Naive thymus-derived CD4-positive, alpha-beta T cell (primary cell): ENCODE measurements at regions not wholly inside any gene's neighbourhood (a gene's known extent, or its start where the extent isn't known, plus 50 kb on each side); places are given as distances from the start of the nearest gene placed in this dataset.

Experiments used
- ATAC-seq: fragments of 150-1000 bp; cut with Tn5 transposase; 2 replicates; pipeline ENCODE4 v1.10.0; 2021; ENCODE audit warnings: mild to moderate bottlenecking, moderate library complexity
- CTCF ChIA-PET: fragments of 350-600 bp; sonication (Branson Sonifier 250); formaldehyde crosslinking; loops from one replicate; lab custom pipeline; 2021; ENCODE audit warnings: antibody characterized with exemption; lab: Charles Lee
- POLR2A ChIA-PET: fragments of 350-600 bp; sonication (Branson Sonifier 250); formaldehyde crosslinking; loops from one replicate; lab custom pipeline; 2021; ENCODE audit warnings: antibody characterized with exemption, inconsistent platforms; lab: Charles Lee
- DNase-seq, 9 donors: peaks; one replicate each; pipeline versions ENCODE4 v3.0.0 to v3.0.0-alpha.2; 2020 to 2022; ENCODE audit warnings: mixed read lengths in 1 of 9
- H3K27ac ChIP-seq: one replicate; pipeline ENCODE4 v1.7.0; 2013; ENCODE audit warnings: mild to moderate bottlenecking, low read depth, low read length, moderate library complexity
- H3K27me3 ChIP-seq, 2 donors: one replicate each; pipeline ENCODE4 v1.7.0; 2013; ENCODE audit warnings: low read length in 2 of 2, mild to moderate bottlenecking in 2 of 2, moderate library complexity in 2 of 2; ENCODE audit not compliant: control insufficient read depth in 2 of 2, insufficient read depth in 2 of 2
- H3K36me3 ChIP-seq, 3 experiments: 1 replicate in 2 of 3; 2 replicates in 1 of 3; pipeline ENCODE4 v1.7.0; 2013; ENCODE audit warnings: low read length in 3 of 3, mild to moderate bottlenecking in 3 of 3, moderate library complexity in 1 of 3; ENCODE audit not compliant: insufficient read depth in 3 of 3, control insufficient read depth in 2 of 3
- H3K4me1 ChIP-seq, 2 donors: one replicate each; pipeline ENCODE4 v1.7.0; 2013; ENCODE audit warnings: low read length in 2 of 2, mild to moderate bottlenecking in 2 of 2, moderate library complexity in 1 of 2; ENCODE audit not compliant: control insufficient read depth in 2 of 2, insufficient read depth in 2 of 2
- H3K4me3 ChIP-seq: 2 replicates; pipeline ENCODE4 v1.7.0; 2013; ENCODE audit warnings: mild to moderate bottlenecking, low read length
- H3K9me3 ChIP-seq, 3 experiments: 1 replicate in 2 of 3; 2 replicates in 1 of 3; pipeline ENCODE4 v1.7.0; 2013; ENCODE audit warnings: low read length in 3 of 3; ENCODE audit not compliant: control insufficient read depth in 2 of 3
- H3K27ac Mint-ChIP-seq, 9 donors: one replicate each; pipeline ENCODE4 v1.8.0; 2020 to 2022; ENCODE audit warnings: mixed read lengths in 9 of 9, mild to moderate bottlenecking in 8 of 9, moderate library complexity in 5 of 9, inconsistent platforms in 2 of 9
- H3K27me3 Mint-ChIP-seq, 5 donors: one replicate each; pipeline ENCODE4 v1.8.0; 2021 to 2022; ENCODE audit warnings: mixed read lengths in 5 of 5, mild to moderate bottlenecking in 1 of 5
- H3K36me3 Mint-ChIP-seq, 5 donors: one replicate each; pipeline ENCODE4 v1.8.0; 2020 to 2022; ENCODE audit warnings: mixed read lengths in 5 of 5, mild to moderate bottlenecking in 3 of 5, inconsistent platforms in 1 of 5
- H3K4me1 Mint-ChIP-seq, 7 donors: one replicate each; pipeline ENCODE4 v1.8.0; 2020 to 2022; ENCODE audit warnings: mixed read lengths in 7 of 7, mild to moderate bottlenecking in 3 of 7, inconsistent platforms in 1 of 7
- H3K4me3 Mint-ChIP-seq, 10 donors: one replicate each; pipeline ENCODE4 v1.8.0; 2020 to 2022; ENCODE audit warnings: mild to moderate bottlenecking in 10 of 10, mixed read lengths in 10 of 10, moderate library complexity in 6 of 10, inconsistent platforms in 2 of 10
- H3K9me3 Mint-ChIP-seq, 11 donors: one replicate each; pipeline ENCODE4 v1.8.0; 2020 to 2022; ENCODE audit warnings: mixed read lengths in 11 of 11, mild to moderate bottlenecking in 4 of 11, inconsistent platforms in 1 of 11, moderate library complexity in 1 of 11
- intact Hi-C, 2 donors: fragments of 100-400 bp; cut with micrococcal nuclease; formaldehyde crosslinking; loops; one replicate each; pipeline ENCODE4 v1.15.1; 2023

GRCh38 chr2:155308367-155309009, 610.0 kb downstream of the KCNJ3 start:
- intact Hi-C loops = no loop called here
- DNase-seq (no peak), ATAC-seq (no peak)
- Mint-ChIP-seq H3K27ac (no peak overlapping the region), H3K36me3 (no peaks in the 10 kb centered on the region), H3K4me3 (no peak overlapping the region), H3K27me3 (peaks cover 0 to 3% (median 0%) of the 10 kb centered on the region in 5 donors), H3K9me3 (no peaks in the 10 kb centered on the region), H3K4me1 (peaks cover 0 to 1% (median 0%) of the 10 kb centered on the region in 7 donors)
- Histone ChIP-seq H3K36me3 (no peaks in the 10 kb centered on the region), H3K27me3 (no peaks in the 10 kb centered on the region), H3K4me1 (no peaks in the 10 kb centered on the region), H3K27ac (no peak overlapping the region), H3K4me3 (no peak overlapping the region), H3K9me3 (no peaks in the 10 kb centered on the region)
- ChIA-PET POLR2A (no interaction called here), CTCF (no interaction called here)

- ChIA-PET POLR2A (no interaction called here), CTCF (no interaction called here)
- H3K36me3 Mint-ChIP-seq = no peaks in the 10 kb centered on the region
Observed at GRCh38 chr2:155301221-155301620, 602.7 kb downstream of the KCNJ3 start.

GRCh38 chr2:155298001-155298400, 599.5 kb downstream of the KCNJ3 start:
- no peaks in the 10 kb centered on the region for H3K36me3 ChIP-seq
- Mint-ChIP-seq H3K4me1 (no peaks in the 10 kb centered on the region), H3K27ac (no peak overlapping the region), H3K36me3 (no peaks in the 10 kb centered on the region), H3K27me3 (no peaks in the 10 kb centered on the region), H3K9me3 (no peaks in the 10 kb centered on the region), H3K4me3 (no peak overlapping the region)
- POLR2A ChIA-PET = no interaction called here
- intact Hi-C loops = no loop called here
- no peak overlapping the region for H3K27ac ChIP-seq
- no peak for DNase-seq
- no peaks in the 10 kb centered on the region for H3K4me1 ChIP-seq
- H3K9me3 ChIP-seq = no peaks in the 10 kb centered on the region
- ATAC-seq = no peak
- no peak overlapping the region for H3K4me3 ChIP-seq
- no peaks in the 10 kb centered on the region for H3K27me3 ChIP-seq
- CTCF ChIA-PET = no interaction called here

More at GRCh38 chr2:155301221-155301620, 602.7 kb downstream of the KCNJ3 start:
- no peak overlapping the region for H3K27ac ChIP-seq
- Mint-ChIP-seq H3K4me3 (no peak overlapping the region), H3K27ac (no peak overlapping the region), H3K9me3 (no peaks in the 10 kb centered on the region), H3K27me3 (peaks cover 0 to 4% (median 0%) of the 10 kb centered on the region in 5 donors), H3K4me1 (peaks cover 0 to 1% (median 0%) of the 10 kb centered on the region in 7 donors)
- H3K4me3 ChIP-seq = no peak overlapping the region
- intact Hi-C loops = no loop called here
- ATAC-seq = no peak
- no peak for DNase-seq
- no peaks in the 10 kb centered on the region for H3K27me3 ChIP-seq
- no peaks in the 10 kb centered on the region for H3K36me3 ChIP-seq
- no peaks in the 10 kb centered on the region for H3K9me3 ChIP-seq
- H3K4me1 ChIP-seq = no peaks in the 10 kb centered on the region

GRCh38 chr2:155294358-155294757, 595.9 kb downstream of the KCNJ3 start:
- no peaks in the 10 kb centered on the region for H3K4me1 ChIP-seq
- Mint-ChIP-seq H3K9me3 (peaks cover 0 to 6% (median 0%) of the 10 kb centered on the region in 11 donors), H3K36me3 (no peaks in the 10 kb centered on the region), H3K4me1 (no peaks in the 10 kb centered on the region), H3K4me3 (no peak overlapping the region), H3K27me3 (no peaks in the 10 kb centered on the region), H3K27ac (no peak overlapping the region)
- ATAC-seq = no peak
- DNase-seq = no peak
- H3K27me3 ChIP-seq = no peaks in the 10 kb centered on the region
- H3K4me3 ChIP-seq = no peak overlapping the region
- ChIA-PET POLR2A (no interaction called here), CTCF (no interaction called here)
- no peaks in the 10 kb centered on the region for H3K36me3 ChIP-seq
- H3K9me3 ChIP-seq = no peaks in the 10 kb centered on the region
- no peak overlapping the region for H3K27ac ChIP-seq
- intact Hi-C loops = no loop called here

- Histone ChIP-seq H3K4me3 (no peak overlapping the region), H3K4me1 (no peaks in the 10 kb centered on the region), H3K27ac (no peak overlapping the region), H3K9me3 (no peaks in the 10 kb centered on the region), H3K36me3 (no peaks in the 10 kb centered on the region), H3K27me3 (no peaks in the 10 kb centered on the region)
- ChIA-PET CTCF (no interaction called here), POLR2A (no interaction called here)
- no peak for ATAC-seq
- no peak overlapping the region for H3K27ac Mint-ChIP-seq
- H3K9me3 Mint-ChIP-seq = peaks cover 0 to 9% (median 0%) of the 10 kb centered on the region in 11 donors
- no peak for DNase-seq
- H3K4me1 Mint-ChIP-seq = peaks cover 0 to 1% (median 0%) of the 10 kb centered on the region in 7 donors
- H3K36me3 Mint-ChIP-seq = no peaks in the 10 kb centered on the region
- H3K4me3 Mint-ChIP-seq = no peak overlapping the region
- intact Hi-C loops = no loop called here
- H3K27me3 Mint-ChIP-seq = no peaks in the 10 kb centered on the region
Observed at GRCh38 chr2:155281907-155282306, 583.4 kb downstream of the KCNJ3 start.

GRCh38 chr2:155273323-155273722, 574.8 kb downstream of the KCNJ3 start:
- Histone ChIP-seq H3K27me3 (no peaks in the 10 kb centered on the region), H3K9me3 (no peaks in the 10 kb centered on the region), H3K27ac (no peak overlapping the region), H3K4me3 (no peak overlapping the region), H3K4me1 (no peaks in the 10 kb centered on the region), H3K36me3 (no peaks in the 10 kb centered on the region)
- no peak overlapping the region for H3K27ac Mint-ChIP-seq
- intact Hi-C loops = no loop called here
- H3K9me3 Mint-ChIP-seq = peaks cover 0 to 14% (median 0%) of the 10 kb centered on the region in 11 donors
- H3K4me3 Mint-ChIP-seq = no peak overlapping the region
- no peaks in the 10 kb centered on the region for H3K27me3 Mint-ChIP-seq
- DNase-seq (no peak), ATAC-seq (no peak)
- CTCF ChIA-PET = no interaction called here
- H3K36me3 Mint-ChIP-seq = no peaks in the 10 kb centered on the region
- H3K4me1 Mint-ChIP-seq = no peaks in the 10 kb centered on the region
- POLR2A ChIA-PET = no interaction called here

GRCh38 chr2:155266583-155266982, 568.1 kb downstream of the KCNJ3 start:
- no peaks in the 10 kb centered on the region for H3K4me1 ChIP-seq
- no peaks in the 10 kb centered on the region for H3K27me3 ChIP-seq
- no peak for ATAC-seq
- no peaks in the 10 kb centered on the region for H3K36me3 ChIP-seq
- no peaks in the 10 kb centered on the region for H3K4me1 Mint-ChIP-seq
- no peak overlapping the region for H3K4me3 ChIP-seq
- no peak overlapping the region for H3K4me3 Mint-ChIP-seq
- no peak overlapping the region for H3K27ac ChIP-seq
- no peaks in the 10 kb centered on the region for H3K27me3 Mint-ChIP-seq
- H3K9me3 ChIP-seq = no peaks in the 10 kb centered on the region
- DNase-seq = no peak
- ChIA-PET CTCF (no interaction called here), POLR2A (no interaction called here)
- no peak overlapping the region for H3K27ac Mint-ChIP-seq
- H3K36me3 Mint-ChIP-seq = no peaks in the 10 kb centered on the region
- H3K9me3 Mint-ChIP-seq = peaks cover 0 to 7% (median 0%) of the 10 kb centered on the region in 11 donors
- intact Hi-C loops = no loop called here
